ENCODE measurements at regions not wholly inside any gene's neighbourhood (a gene's known extent, or its start where the extent isn't known, plus 50 kb on each side); places are given as distances from the start of the nearest gene placed in this dataset.

GRCh38 chr18:78814766-78815165 is 164.9 kb upstream of the SALL3 start:
- TF ChIP-seq CTCF (IDR thresholded peaks at IDR 0.05) (no peak), POLR2AphosphoS5 (IDR thresholded peaks at IDR 0.05) (no peak), POLR2A (IDR thresholded peaks at IDR 0.05) (no peak)

All from sigmoid colon (tissue), 4 donors.